ENCODE measurements at regions not wholly inside any gene's neighbourhood (a gene's known extent, or its start where the extent isn't known, plus 50 kb on each side); places are given as distances from the start of the nearest gene placed in this dataset.

- no peak for TF ChIP-seq EP300 (IDR thresholded peaks at IDR 0.05; ENCODE audit: borderline replicate concordance)
- no peak for TF ChIP-seq YY1 (IDR thresholded peaks at IDR 0.05; ENCODE audit: low read depth)
- TF ChIP-seq TAF1 (IDR thresholded peaks at IDR 0.05; ENCODE audit: low read depth) = no peak
- TF ChIP-seq TEAD4 (IDR thresholded peaks at IDR 0.05) = no peak
- TF ChIP-seq CEBPB (IDR thresholded peaks at IDR 0.05) = no peak
- no peak for TF ChIP-seq NFIC (IDR thresholded peaks at IDR 0.05)
These were observed 634.1 kb upstream of the CADM1 start for GRCh38 chr11:116138280-116138679.

Data from Ishikawa (cell line).